ENCODE measurements at regions not wholly inside any gene's neighbourhood (a gene's known extent, or its start where the extent isn't known, plus 50 kb on each side); places are given as distances from the start of the nearest gene placed in this dataset.

- TF ChIP-seq, protein P1, sequence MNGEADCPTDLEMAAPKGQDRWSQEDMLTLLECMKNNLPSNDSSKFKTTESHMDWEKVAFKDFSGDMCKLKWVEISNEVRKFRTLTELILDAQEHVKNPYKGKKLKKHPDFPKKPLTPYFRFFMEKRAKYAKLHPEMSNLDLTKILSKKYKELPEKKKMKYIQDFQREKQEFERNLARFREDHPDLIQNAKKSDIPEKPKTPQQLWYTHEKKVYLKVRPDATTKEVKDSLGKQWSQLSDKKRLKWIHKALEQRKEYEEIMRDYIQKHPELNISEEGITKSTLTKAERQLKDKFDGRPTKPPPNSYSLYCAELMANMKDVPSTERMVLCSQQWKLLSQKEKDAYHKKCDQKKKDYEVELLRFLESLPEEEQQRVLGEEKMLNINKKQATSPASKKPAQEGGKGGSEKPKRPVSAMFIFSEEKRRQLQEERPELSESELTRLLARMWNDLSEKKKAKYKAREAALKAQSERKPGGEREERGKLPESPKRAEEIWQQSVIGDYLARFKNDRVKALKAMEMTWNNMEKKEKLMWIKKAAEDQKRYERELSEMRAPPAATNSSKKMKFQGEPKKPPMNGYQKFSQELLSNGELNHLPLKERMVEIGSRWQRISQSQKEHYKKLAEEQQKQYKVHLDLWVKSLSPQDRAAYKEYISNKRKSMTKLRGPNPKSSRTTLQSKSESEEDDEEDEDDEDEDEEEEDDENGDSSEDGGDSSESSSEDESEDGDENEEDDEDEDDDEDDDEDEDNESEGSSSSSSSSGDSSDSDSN (IDR thresholded peaks at IDR 0.05; ENCODE audit: borderline replicate concordance in 1 of 2, low read depth in 2 of 2, low read length in 2 of 2) = peak in 1 of 2 experiments; percentile 90; a peak in 2 of 4 replicates
- TF ChIP-seq SUPT5H (IDR thresholded peaks at IDR 0.05) (peak; percentile 79), CREB3 (tag; conservative IDR thresholded peaks at IDR 0.05; ENCODE audit: low read depth) (0 out of 2 replicates have a peak, but pooled peaks have one; percentile 51), AFF1 (IDR thresholded peaks at IDR 0.05; ENCODE audit: low read depth in 1 of 2, partially characterized antibody in 2 of 2) (peak in 1 of 2 experiments; percentile 61), ARID1B (IDR thresholded peaks at IDR 0.05) (peak; percentile 85), TCF3 (CRISPR knock-in tag; IDR thresholded peaks at IDR 0.05) (peak; percentile 56), ATF7 (IDR thresholded peaks at IDR 0.05) (peak; percentile 42; the same call in 1 of the 2 replicates), MAFF (IDR thresholded peaks at IDR 0.05; ENCODE audit: low read length) (peak; percentile 27; the same call in 1 of the 2 replicates), ELF1 (tag; IDR thresholded peaks at IDR 0.05) (peak; percentile 57; the same call in 1 of the 2 replicates), GATAD2B (IDR thresholded peaks at IDR 0.05; ENCODE audit: borderline replicate concordance) (peak; percentile 32; the same call in 1 of the 2 replicates), NFE2 (IDR thresholded peaks at IDR 0.05; ENCODE audit: low read depth) (peak; percentile 97), HCFC1 (IDR thresholded peaks at IDR 0.05; ENCODE audit: low read depth, low read length) (peak; percentile 29; the same call in 1 of the 2 replicates), SMAD1 (IDR thresholded peaks at IDR 0.05; ENCODE audit: low read depth, low read length, partially characterized antibody) (no peak), JUN (IDR thresholded peaks at IDR 0.05; ENCODE audit: borderline replicate concordance, low read depth, low read length) (0 out of 2 replicates have a peak, but pooled peaks have one; percentile 24), JUN (CRISPR knock-in tag; IDR thresholded peaks at IDR 0.05; ENCODE audit: borderline replicate concordance) (no peak)
- TF ChIP-seq, protein P2, sequence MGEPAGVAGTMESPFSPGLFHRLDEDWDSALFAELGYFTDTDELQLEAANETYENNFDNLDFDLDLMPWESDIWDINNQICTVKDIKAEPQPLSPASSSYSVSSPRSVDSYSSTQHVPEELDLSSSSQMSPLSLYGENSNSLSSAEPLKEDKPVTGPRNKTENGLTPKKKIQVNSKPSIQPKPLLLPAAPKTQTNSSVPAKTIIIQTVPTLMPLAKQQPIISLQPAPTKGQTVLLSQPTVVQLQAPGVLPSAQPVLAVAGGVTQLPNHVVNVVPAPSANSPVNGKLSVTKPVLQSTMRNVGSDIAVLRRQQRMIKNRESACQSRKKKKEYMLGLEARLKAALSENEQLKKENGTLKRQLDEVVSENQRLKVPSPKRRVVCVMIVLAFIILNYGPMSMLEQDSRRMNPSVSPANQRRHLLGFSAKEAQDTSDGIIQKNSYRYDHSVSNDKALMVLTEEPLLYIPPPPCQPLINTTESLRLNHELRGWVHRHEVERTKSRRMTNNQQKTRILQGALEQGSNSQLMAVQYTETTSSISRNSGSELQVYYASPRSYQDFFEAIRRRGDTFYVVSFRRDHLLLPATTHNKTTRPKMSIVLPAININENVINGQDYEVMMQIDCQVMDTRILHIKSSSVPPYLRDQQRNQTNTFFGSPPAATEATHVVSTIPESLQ (CRISPR knock-in tag; IDR thresholded peaks at IDR 0.05) = 0 out of 2 replicates have a peak, but pooled peaks have one; percentile 66
- TF ChIP-seq, protein P3, sequence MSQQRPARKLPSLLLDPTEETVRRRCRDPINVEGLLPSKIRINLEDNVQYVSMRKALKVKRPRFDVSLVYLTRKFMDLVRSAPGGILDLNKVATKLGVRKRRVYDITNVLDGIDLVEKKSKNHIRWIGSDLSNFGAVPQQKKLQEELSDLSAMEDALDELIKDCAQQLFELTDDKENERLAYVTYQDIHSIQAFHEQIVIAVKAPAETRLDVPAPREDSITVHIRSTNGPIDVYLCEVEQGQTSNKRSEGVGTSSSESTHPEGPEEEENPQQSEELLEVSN (IDR thresholded peaks at IDR 0.05; ENCODE audit: borderline replicate concordance in 1 of 2, extremely low read depth in 1 of 2, insufficient read depth in 1 of 2, insufficient read length in 1 of 2, low read depth in 1 of 2, low read length in 1 of 2, poor library complexity in 1 of 2, severe bottlenecking in 1 of 2) = peak; percentile 52 to 77
Measured at GRCh38 chr5:134465816-134466240, 54.1 kb upstream of the CDKN2AIPNL start (continued).

All from K562 (cell line).